Brain microvascular endothelial cell (primary cell): ENCODE measurements at regions not wholly inside any gene's neighbourhood (a gene's known extent, or its start where the extent isn't known, plus 50 kb on each side); places are given as distances from the start of the nearest gene placed in this dataset.

Source experiments
- DNase-seq: peaks from one replicate; pipeline ENCODE4 v3.0.0-alpha.2; 2020
- H3K27ac ChIP-seq: fragments of 250-450 bp; sonication (Bioruptor Pico); 2 replicates; pipeline ENCODE4 v1.5.1; 2020; ENCODE audit warnings: mild to moderate bottlenecking, moderate library complexity
- H3K27me3 ChIP-seq: fragments of 250-450 bp; sonication (Bioruptor Pico); replicated peaks from 2 replicates; pipeline ENCODE4 v1.5.1; 2020; ENCODE audit warnings: mild to moderate bottlenecking
- H3K36me3 ChIP-seq: fragments of 250-450 bp; sonication (Bioruptor Pico); replicated peaks from 2 replicates; pipeline ENCODE4 v1.5.1; 2020; ENCODE audit warnings: mild to moderate bottlenecking
- H3K4me3 ChIP-seq: 2 replicates; pipeline ENCODE4 v1.5.1; 2011; ENCODE audit warnings: low read depth, mild to moderate bottlenecking, control low read depth, low read length, moderate library complexity
- in situ Hi-C: cut with HindIII; loops from 2 replicates; pipeline ENCODE4 v1.10.0; 2017; ENCODE audit warnings: low sequenced_read_pairs, low pct_ligation_motif_present
- TF ChIP-seq, protein P1 (sequence below): IDR thresholded peaks from 2 replicates; pipeline ENCODE4 v1.5.1; 2011; ENCODE audit warnings: low read depth, mild to moderate bottlenecking, moderate library complexity, low read length, control low read depth, inconsistent platforms; ENCODE audit errors: missing control alignments

DNA sequence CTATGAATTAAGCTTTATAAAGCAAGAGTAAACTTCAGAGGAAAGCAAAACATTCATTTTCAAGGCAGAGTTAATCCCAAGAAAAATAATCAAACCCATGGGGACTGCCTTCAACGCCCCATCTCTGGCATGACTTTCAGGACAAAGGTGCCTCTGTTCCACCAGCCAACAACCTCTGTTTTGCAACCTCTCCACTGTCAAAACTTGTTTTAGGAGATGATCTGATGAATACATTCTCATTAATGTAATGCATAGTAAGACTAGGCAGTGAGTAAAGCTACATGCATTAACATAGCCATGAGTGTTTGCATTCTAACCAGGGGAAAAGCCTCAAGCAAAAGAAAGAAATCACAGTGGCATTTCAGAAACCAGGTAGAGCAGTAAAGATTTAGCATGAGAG lies 357.0 kb downstream of the FBXO15 start:
- H3K4me3 ChIP-seq, result no peak overlapping the region
- TF ChIP-seq, protein P1, sequence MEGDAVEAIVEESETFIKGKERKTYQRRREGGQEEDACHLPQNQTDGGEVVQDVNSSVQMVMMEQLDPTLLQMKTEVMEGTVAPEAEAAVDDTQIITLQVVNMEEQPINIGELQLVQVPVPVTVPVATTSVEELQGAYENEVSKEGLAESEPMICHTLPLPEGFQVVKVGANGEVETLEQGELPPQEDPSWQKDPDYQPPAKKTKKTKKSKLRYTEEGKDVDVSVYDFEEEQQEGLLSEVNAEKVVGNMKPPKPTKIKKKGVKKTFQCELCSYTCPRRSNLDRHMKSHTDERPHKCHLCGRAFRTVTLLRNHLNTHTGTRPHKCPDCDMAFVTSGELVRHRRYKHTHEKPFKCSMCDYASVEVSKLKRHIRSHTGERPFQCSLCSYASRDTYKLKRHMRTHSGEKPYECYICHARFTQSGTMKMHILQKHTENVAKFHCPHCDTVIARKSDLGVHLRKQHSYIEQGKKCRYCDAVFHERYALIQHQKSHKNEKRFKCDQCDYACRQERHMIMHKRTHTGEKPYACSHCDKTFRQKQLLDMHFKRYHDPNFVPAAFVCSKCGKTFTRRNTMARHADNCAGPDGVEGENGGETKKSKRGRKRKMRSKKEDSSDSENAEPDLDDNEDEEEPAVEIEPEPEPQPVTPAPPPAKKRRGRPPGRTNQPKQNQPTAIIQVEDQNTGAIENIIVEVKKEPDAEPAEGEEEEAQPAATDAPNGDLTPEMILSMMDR, result no peak
- no peak for DNase-seq
- H3K27me3 ChIP-seq, result no peaks in the 10 kb centered on the region
- in situ Hi-C loops, result no loop called here
- no peak overlapping the region for H3K27ac ChIP-seq
- H3K36me3 ChIP-seq, result no peaks in the 10 kb centered on the region

DNA sequence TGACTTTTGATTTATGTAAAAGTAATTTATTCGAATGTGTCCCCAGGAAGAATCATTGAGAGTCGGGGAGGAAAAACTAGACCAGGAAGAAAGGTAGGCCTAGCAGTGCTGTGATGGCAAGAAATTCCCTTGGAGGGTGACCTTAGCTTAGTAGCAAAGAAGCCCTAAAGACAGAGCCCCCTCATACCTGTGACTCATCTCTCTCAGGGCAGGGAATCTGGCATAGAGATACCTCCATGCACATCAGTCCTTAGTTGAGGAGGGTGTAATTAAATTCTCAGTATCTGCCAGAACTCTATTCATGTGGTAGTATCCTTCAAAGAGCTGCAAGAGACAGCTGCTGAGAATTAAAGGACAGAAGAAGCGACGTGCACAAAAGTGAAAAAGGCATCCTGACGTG lies 360.3 kb downstream of the FBXO15 start:
- Histone ChIP-seq H3K36me3 (no peaks in the 10 kb centered on the region), H3K4me3 (no peak overlapping the region), H3K27ac (no peak overlapping the region), H3K27me3 (no peaks in the 10 kb centered on the region)
- no peak for DNase-seq
- TF ChIP-seq, protein P1, result no peak
- in situ Hi-C loops, result no loop called here

DNA sequence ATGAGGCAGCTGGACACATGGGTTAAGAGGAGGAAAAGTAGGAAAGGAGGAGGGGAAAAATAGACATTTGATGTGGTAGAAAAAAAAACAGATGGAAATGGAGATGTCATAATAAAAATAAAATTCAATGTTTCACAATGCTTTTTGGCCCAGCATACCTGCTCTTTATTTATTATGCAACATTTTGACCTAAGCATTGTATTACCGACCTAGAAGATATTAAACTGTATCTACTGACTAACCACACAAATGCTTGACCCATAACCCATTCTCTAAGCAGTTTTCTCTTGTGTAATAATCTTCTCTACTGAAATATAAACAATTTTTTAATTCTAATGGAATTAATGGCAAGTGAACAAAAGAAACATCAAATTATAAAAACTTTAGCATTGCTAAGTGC lies 362.3 kb downstream of the FBXO15 start:
- TF ChIP-seq, protein P1, result no peak
- no peak overlapping the region for H3K27ac ChIP-seq
- no peak for DNase-seq
- H3K27me3 ChIP-seq, result no peaks in the 10 kb centered on the region
- H3K4me3 ChIP-seq, result no peak overlapping the region
- in situ Hi-C loops, result no loop called here
- H3K36me3 ChIP-seq, result no peaks in the 10 kb centered on the region

- in situ Hi-C loops, result no loop called here
- Histone ChIP-seq H3K27me3 (no peaks in the 10 kb centered on the region), H3K4me3 (no peak overlapping the region), H3K27ac (no peak overlapping the region), H3K36me3 (no peaks in the 10 kb centered on the region)
- no peak for DNase-seq
- TF ChIP-seq, protein P1, result no peak
These were observed 362.8 kb downstream of the FBXO15 start for GRCh38 chr18:73784853-73785252.

DNA sequence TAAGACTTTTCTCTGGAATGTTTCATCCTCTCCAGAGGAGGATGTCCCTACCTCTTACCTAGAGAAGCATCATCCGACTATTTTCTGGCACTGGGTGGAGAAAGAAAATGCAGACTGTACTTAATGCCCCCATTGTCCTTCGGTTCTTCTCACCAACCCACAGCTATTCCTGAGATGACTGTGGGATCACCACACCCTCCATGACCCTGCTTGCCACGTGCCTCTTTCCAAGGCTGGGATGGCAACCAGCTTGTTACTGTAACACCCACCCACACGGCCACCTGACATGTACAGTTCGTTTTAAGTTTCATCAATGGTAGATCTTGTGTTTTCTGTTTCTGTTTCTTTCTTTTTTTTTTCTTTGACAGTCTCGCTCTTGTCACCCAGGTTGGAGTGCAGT lies 365.2 kb downstream of the FBXO15 start:
- TF ChIP-seq, protein P1, result no peak
- in situ Hi-C loops, result no loop called here
- Histone ChIP-seq H3K27me3 (no peaks in the 10 kb centered on the region), H3K27ac (no peak overlapping the region), H3K36me3 (no peaks in the 10 kb centered on the region), H3K4me3 (no peak overlapping the region)
- no peak for DNase-seq

DNA sequence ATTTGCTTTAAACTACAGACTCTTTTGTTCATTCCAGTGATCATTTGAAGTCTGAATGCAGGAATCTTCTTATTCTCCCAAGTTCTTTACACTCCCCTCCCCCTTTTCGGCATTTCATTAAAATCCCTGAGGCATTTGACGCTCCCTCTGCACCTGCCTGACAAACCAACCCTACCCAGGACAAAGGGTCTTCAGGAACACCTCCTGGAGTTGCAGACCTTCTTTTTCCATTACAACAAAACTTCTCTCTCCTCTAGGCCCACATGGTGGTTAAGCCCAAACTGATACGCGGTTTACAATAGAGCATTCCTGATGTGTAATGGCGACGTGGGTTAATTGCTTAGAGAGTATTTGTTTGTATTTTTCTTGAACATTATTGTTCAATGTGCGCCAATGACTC lies 367.4 kb downstream of the FBXO15 start:
- TF ChIP-seq, protein P1, result no peak
- no peak overlapping the region for H3K27ac ChIP-seq
- no peak for DNase-seq
- no peaks in the 10 kb centered on the region for H3K36me3 ChIP-seq
- no peak overlapping the region for H3K4me3 ChIP-seq
- no peaks in the 10 kb centered on the region for H3K27me3 ChIP-seq
- in situ Hi-C loops, result no loop called here
